GM12878 (cell line): ENCODE measurements at regions not wholly inside any gene's neighbourhood (a gene's known extent, or its start where the extent isn't known, plus 50 kb on each side); places are given as distances from the start of the nearest gene placed in this dataset.

ENCODE experiments used
- CHD4 ChIP-seq: fragments of 200-600 bp; sonication (generic); IDR thresholded peaks from 2 replicates; pipeline ENCODE4 v1.6.1; 2016; ENCODE audit warnings: mild to moderate bottlenecking
- CTCF ChIP-seq, 3 experiments: IDR thresholded peaks in 2 of 3; conservative IDR thresholded peaks in 1 of 3; 2 replicates each; pipeline ENCODE4 v1.5.1; 2011; ENCODE audit warnings: low read depth in 3 of 3, low read length in 3 of 3, mild to moderate bottlenecking in 3 of 3, control low read depth in 2 of 3, moderate library complexity in 2 of 3, inconsistent platforms in 1 of 3, mixed read lengths in 1 of 3; ENCODE audit not compliant: control insufficient read depth in 2 of 3, insufficient read depth in 1 of 3; ENCODE audit errors: extremely low read depth in 1 of 3
- RAD21 ChIP-seq: IDR thresholded peaks from 2 replicates; pipeline ENCODE4 v1.6.1; 2011; ENCODE audit warnings: mild to moderate bottlenecking, low read depth, low read length, moderate library complexity; ENCODE audit not compliant: insufficient read depth
- SIN3A ChIP-seq: IDR thresholded peaks from 2 replicates; pipeline ENCODE4 v1.6.1; 2012; ENCODE audit warnings: low read depth, low read length, improper control_type of control experiment
- TF ChIP-seq, protein P1 (sequence below): fragments of 450-650 bp; IDR thresholded peaks from 2 replicates; pipeline ENCODE4 v1.6.1; 2017; ENCODE audit warnings: mild to moderate bottlenecking, low read depth, inconsistent platforms; ENCODE audit not compliant: poor library complexity, severe bottlenecking
- TF ChIP-seq, protein P2 (sequence below): IDR thresholded peaks from 2 replicates; pipeline ENCODE4 v1.6.1; 2011; ENCODE audit warnings: borderline replicate concordance, low read depth, mild to moderate bottlenecking, moderate library complexity, mixed read lengths, low read length; ENCODE audit not compliant: insufficient read depth; ENCODE audit errors: extremely low read length

DNA sequence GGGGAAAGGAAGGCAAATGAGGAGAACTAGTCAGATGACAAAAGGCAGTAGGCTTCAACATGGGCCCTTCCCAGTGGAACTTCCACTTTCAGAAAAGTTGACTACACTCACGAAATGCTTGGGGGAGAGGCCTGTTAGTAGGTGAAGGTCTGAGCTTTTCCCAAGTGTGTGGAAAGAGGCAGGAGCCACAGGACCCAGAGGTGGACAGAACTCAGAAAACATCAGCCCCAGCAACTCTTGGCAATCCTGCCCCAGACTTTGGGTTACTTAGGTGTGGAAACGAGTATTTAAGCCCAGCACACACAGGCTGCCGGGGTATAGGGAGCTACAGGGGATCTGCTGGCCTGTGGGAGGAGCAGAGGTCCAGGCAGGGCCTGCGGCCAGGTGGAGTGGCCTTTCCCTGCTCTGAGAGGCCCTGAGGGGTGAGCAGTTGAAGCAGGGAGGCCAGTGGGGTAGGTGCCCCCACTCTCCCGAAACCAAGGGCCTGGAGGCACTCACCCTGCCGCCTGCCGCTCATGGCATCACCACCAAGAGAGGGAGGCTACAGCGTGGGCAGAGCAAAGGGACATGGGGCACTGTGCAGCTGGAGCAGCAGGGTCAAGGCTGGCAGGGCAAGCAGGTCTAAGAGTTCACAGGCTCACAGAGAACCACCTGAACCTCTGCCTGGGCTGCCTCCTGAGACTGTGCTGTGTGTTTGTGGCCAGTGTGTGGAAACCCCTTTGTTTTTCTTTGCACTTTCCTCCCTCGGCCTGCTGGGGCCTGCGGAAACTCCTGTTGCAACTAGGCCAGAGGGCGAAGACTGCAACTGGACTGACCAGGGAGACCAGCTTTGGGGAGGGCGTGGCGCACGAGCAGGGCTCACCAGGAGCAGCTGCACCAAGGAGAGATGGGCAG is 130.7 kb upstream of the SERTAD2 start:
- TF ChIP-seq CHD4 (no peak), CTCF (IDR thresholded peaks at IDR 0.05 in 2 of 3, conservative IDR thresholded peaks at IDR 0.05 in 1 of 3; ENCODE audit: control insufficient read depth in 2 of 3, extremely low read depth in 1 of 3, insufficient read depth in 1 of 3, low read depth in 3 of 3, low read length in 3 of 3) (no peak), SIN3A (no peak), RAD21 (no peak)
- TF ChIP-seq, protein P1, sequence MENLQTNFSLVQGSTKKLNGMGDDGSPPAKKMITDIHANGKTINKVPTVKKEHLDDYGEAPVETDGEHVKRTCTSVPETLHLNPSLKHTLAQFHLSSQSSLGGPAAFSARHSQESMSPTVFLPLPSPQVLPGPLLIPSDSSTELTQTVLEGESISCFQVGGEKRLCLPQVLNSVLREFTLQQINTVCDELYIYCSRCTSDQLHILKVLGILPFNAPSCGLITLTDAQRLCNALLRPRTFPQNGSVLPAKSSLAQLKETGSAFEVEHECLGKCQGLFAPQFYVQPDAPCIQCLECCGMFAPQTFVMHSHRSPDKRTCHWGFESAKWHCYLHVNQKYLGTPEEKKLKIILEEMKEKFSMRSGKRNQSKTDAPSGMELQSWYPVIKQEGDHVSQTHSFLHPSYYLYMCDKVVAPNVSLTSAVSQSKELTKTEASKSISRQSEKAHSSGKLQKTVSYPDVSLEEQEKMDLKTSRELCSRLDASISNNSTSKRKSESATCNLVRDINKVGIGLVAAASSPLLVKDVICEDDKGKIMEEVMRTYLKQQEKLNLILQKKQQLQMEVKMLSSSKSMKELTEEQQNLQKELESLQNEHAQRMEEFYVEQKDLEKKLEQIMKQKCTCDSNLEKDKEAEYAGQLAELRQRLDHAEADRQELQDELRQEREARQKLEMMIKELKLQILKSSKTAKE: no peak
- TF ChIP-seq, protein P2, sequence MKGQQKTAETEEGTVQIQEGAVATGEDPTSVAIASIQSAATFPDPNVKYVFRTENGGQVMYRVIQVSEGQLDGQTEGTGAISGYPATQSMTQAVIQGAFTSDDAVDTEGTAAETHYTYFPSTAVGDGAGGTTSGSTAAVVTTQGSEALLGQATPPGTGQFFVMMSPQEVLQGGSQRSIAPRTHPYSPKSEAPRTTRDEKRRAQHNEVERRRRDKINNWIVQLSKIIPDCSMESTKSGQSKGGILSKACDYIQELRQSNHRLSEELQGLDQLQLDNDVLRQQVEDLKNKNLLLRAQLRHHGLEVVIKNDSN: no peak
